HEK293 (cell line): ENCODE measurements at regions not wholly inside any gene's neighbourhood (a gene's known extent, or its start where the extent isn't known, plus 50 kb on each side); places are given as distances from the start of the nearest gene placed in this dataset.

Experiments
- GFI1B ChIP-seq: fragments of 450-650 bp; formaldehyde crosslinking; IDR thresholded peaks from 2 replicates; pipeline ENCODE4 v1.5.1; 2016; ENCODE audit warnings: missing biosample characterization, missing genetic modification characterization
- SCRT2 ChIP-seq: fragments of 450-650 bp; formaldehyde crosslinking; IDR thresholded peaks from 2 replicates; pipeline ENCODE4 v1.5.1; 2016; ENCODE audit warnings: missing biosample characterization, missing genetic modification characterization
- ZBTB21 ChIP-seq: fragments of 450-650 bp; formaldehyde crosslinking; IDR thresholded peaks from 2 replicates; pipeline ENCODE4 v1.5.1; 2017; ENCODE audit warnings: missing biosample characterization, missing genetic modification characterization
- ZNF18 ChIP-seq: fragments of 450-650 bp; formaldehyde crosslinking; IDR thresholded peaks from 2 replicates; pipeline ENCODE4 v1.5.1; 2016; ENCODE audit warnings: missing biosample characterization, missing genetic modification characterization
- ZNF473 ChIP-seq: fragments of 450-650 bp; formaldehyde crosslinking; IDR thresholded peaks from 2 replicates; pipeline ENCODE4 v1.5.1; 2017; ENCODE audit warnings: missing biosample characterization, missing genetic modification characterization
- TF ChIP-seq, protein P1 (sequence below): fragments of 450-650 bp; formaldehyde crosslinking; IDR thresholded peaks from 2 replicates; pipeline ENCODE4 v1.5.1; 2016; ENCODE audit warnings: missing biosample characterization, missing genetic modification characterization
- TF ChIP-seq, protein P2 (sequence below): fragments of 450-650 bp; formaldehyde crosslinking; IDR thresholded peaks from 2 replicates; pipeline ENCODE4 v1.5.1; 2016; ENCODE audit warnings: missing biosample characterization, missing genetic modification characterization
- TF ChIP-seq, protein P3 (sequence below): IDR thresholded peaks from 2 replicates; pipeline ENCODE4 v1.6.1; 2011; ENCODE audit warnings: mild to moderate bottlenecking, low read depth, low read length, borderline replicate concordance

- no peak for TF ChIP-seq ZBTB21 (tag by site-specific recombination)
- TF ChIP-seq, protein P1, sequence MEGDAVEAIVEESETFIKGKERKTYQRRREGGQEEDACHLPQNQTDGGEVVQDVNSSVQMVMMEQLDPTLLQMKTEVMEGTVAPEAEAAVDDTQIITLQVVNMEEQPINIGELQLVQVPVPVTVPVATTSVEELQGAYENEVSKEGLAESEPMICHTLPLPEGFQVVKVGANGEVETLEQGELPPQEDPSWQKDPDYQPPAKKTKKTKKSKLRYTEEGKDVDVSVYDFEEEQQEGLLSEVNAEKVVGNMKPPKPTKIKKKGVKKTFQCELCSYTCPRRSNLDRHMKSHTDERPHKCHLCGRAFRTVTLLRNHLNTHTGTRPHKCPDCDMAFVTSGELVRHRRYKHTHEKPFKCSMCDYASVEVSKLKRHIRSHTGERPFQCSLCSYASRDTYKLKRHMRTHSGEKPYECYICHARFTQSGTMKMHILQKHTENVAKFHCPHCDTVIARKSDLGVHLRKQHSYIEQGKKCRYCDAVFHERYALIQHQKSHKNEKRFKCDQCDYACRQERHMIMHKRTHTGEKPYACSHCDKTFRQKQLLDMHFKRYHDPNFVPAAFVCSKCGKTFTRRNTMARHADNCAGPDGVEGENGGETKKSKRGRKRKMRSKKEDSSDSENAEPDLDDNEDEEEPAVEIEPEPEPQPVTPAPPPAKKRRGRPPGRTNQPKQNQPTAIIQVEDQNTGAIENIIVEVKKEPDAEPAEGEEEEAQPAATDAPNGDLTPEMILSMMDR (tag by site-specific recombination): no peak
- TF ChIP-seq ZNF473 (tag by site-specific recombination): no peak
- TF ChIP-seq, protein P2, sequence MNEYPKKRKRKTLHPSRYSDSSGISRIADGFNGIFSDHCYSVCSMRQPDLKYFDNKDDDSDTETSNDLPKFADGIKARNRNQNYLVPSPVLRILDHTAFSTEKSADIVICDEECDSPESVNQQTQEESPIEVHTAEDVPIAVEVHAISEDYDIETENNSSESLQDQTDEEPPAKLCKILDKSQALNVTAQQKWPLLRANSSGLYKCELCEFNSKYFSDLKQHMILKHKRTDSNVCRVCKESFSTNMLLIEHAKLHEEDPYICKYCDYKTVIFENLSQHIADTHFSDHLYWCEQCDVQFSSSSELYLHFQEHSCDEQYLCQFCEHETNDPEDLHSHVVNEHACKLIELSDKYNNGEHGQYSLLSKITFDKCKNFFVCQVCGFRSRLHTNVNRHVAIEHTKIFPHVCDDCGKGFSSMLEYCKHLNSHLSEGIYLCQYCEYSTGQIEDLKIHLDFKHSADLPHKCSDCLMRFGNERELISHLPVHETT: no peak
- TF ChIP-seq ZNF18 (tag by site-specific recombination): no peak
- no peak for TF ChIP-seq GFI1B (tag by site-specific recombination)
- TF ChIP-seq SCRT2: no peak
- TF ChIP-seq, protein P3, sequence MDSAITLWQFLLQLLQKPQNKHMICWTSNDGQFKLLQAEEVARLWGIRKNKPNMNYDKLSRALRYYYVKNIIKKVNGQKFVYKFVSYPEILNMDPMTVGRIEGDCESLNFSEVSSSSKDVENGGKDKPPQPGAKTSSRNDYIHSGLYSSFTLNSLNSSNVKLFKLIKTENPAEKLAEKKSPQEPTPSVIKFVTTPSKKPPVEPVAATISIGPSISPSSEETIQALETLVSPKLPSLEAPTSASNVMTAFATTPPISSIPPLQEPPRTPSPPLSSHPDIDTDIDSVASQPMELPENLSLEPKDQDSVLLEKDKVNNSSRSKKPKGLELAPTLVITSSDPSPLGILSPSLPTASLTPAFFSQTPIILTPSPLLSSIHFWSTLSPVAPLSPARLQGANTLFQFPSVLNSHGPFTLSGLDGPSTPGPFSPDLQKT: no peak
These were observed 687.3 kb downstream of the BRINP3 start for GRCh38 chr1:189790335-189790734.
